Loucy (cell line): ENCODE measurements at regions not wholly inside any gene's neighbourhood (a gene's known extent, or its start where the extent isn't known, plus 50 kb on each side); places are given as distances from the start of the nearest gene placed in this dataset.

Experiments used
- H2AFZ ChIP-seq: fragments of 200-600 bp; sonication (generic); 2 replicates; pipeline ENCODE4 v1.6.0; 2016; ENCODE audit warnings: antibody characterized with exemption, mild to moderate bottlenecking, low read length, moderate library complexity
- H3F3A ChIP-seq: fragments of 200-600 bp; 2 replicates; pipeline ENCODE4 v1.6.0; 2016; ENCODE audit warnings: antibody characterized with exemption, low read depth, mild to moderate bottlenecking
- H3K27me3 ChIP-seq: fragments of 200-600 bp; sonication (generic); 2 replicates; pipeline ENCODE4 v1.6.1; 2014; ENCODE audit warnings: low read length, mild to moderate bottlenecking; ENCODE audit not compliant: insufficient read depth, poor library complexity, severe bottlenecking
- H3K36me3 ChIP-seq: fragments of 200-600 bp; sonication (generic); 2 replicates; pipeline ENCODE4 v1.6.1; 2016; ENCODE audit warnings: low read length; ENCODE audit not compliant: insufficient read depth
- H3K4me1 ChIP-seq: fragments of 200-600 bp; sonication (generic); 2 replicates; pipeline ENCODE4 v1.5.1; 2014; ENCODE audit warnings: low read length, mild to moderate bottlenecking; ENCODE audit not compliant: insufficient read depth, poor library complexity, severe bottlenecking
- H3K4me2 ChIP-seq: fragments of 200-600 bp; sonication (generic); 2 replicates; pipeline ENCODE4 v1.6.0; 2014; ENCODE audit warnings: antibody characterized with exemption, low read length, low read depth, mild to moderate bottlenecking; ENCODE audit not compliant: poor library complexity, severe bottlenecking
- H3K4me3 ChIP-seq: fragments of 200-600 bp; sonication (generic); 2 replicates; pipeline ENCODE4 v1.5.1; 2014; ENCODE audit warnings: low read length, mild to moderate bottlenecking, mixed read lengths; ENCODE audit not compliant: poor library complexity, severe bottlenecking
- H3K79me2 ChIP-seq: fragments of 200-600 bp; sonication (generic); 2 replicates; pipeline ENCODE4 v1.6.1; 2014; ENCODE audit warnings: low read length; ENCODE audit not compliant: insufficient read depth
- H3K9ac ChIP-seq: fragments of 200-600 bp; sonication (generic); 2 replicates; pipeline ENCODE4 v1.6.0; 2014; ENCODE audit warnings: mild to moderate bottlenecking, low read depth, low read length, moderate library complexity; ENCODE audit not compliant: poor library complexity, severe bottlenecking
- H3K9me2 ChIP-seq: fragments of 200-600 bp; sonication (generic); replicated peaks from 2 replicates; pipeline ENCODE4 v1.6.1; 2016; ENCODE audit warnings: low read depth, low read length, mixed read lengths
- H3K9me3 ChIP-seq: fragments of 200-600 bp; sonication (generic); 2 replicates; pipeline ENCODE4 v1.6.1; 2014; ENCODE audit warnings: mild to moderate bottlenecking, antibody characterized with exemption, low read length, low read depth; ENCODE audit not compliant: insufficient read depth
- H4K20me1 ChIP-seq: fragments of 200-600 bp; sonication (generic); 2 replicates; pipeline ENCODE4 v1.6.0; 2014; ENCODE audit warnings: antibody characterized with exemption, low read length, mild to moderate bottlenecking; ENCODE audit not compliant: insufficient read depth, poor library complexity, severe bottlenecking
- CTCF ChIP-seq: fragments of 200-600 bp; sonication (generic); conservative IDR thresholded peaks from 2 replicates; pipeline ENCODE4 v1.5.1; 2014; ENCODE audit warnings: mild to moderate bottlenecking, antibody characterized with exemption, low read length
- EZH2phosphoT487 ChIP-seq: fragments of 200-600 bp; IDR thresholded peaks from 2 replicates; pipeline ENCODE4 v1.6.1; 2018; ENCODE audit warnings: antibody characterized with exemption, mild to moderate bottlenecking, moderate library complexity, borderline replicate concordance

DNA sequence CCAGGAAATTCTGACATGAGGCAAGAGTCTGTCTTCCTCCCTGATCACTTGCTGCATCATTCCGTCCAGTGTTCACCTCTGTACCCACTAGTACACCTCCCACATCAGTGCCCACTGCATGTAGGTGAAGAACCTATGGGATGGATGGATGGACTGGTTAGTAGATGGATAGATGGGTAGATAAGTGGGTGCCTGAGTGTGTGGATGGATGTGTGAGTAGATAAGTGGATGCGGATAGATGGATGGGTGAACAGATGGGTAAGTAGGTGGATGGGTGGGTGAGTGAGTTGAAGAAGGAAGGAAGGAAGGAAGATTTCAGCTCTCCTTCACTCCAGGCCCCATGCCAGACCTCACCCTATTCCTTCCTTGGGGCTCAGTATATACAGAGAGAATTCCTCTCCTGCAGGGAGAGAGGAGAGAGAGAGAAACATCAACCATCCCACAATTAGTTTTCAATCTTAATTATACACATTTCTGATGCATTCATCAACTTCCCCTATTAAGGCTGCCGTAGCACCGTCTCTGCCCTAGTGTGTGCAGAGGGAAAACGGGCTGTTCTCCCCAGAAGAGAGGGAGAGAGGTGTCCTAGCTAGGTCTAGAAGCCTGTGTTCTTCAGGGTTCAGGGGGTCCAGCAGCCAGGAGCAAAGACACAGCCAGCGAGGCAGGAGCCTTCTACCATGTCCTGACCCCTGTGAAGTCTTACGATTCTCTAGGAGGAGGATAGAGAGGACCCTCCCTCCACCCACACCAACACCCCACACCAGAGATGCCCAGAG, 125.3 kb downstream of the BUD13 start:
- no peaks in the 10 kb centered on the region for H3K27me3 ChIP-seq
- H3K4me3 ChIP-seq: no peak overlapping the region
- no peak overlapping the region for H3K9ac ChIP-seq
- H3F3A ChIP-seq: no peaks in the 10 kb centered on the region
- H3K79me2 ChIP-seq: no peaks in the 10 kb centered on the region
- no peak overlapping the region for H2AFZ ChIP-seq
- H3K9me2 ChIP-seq: no peaks in the 10 kb centered on the region
- H3K4me1 ChIP-seq: no peaks in the 10 kb centered on the region
- H3K9me3 ChIP-seq: no peaks in the 10 kb centered on the region
- H3K4me2 ChIP-seq: no peak overlapping the region
- no peak for TF ChIP-seq CTCF
- no peak for TF ChIP-seq EZH2phosphoT487
- H3K36me3 ChIP-seq: no peaks in the 10 kb centered on the region
- no peaks in the 10 kb centered on the region for H4K20me1 ChIP-seq

DNA sequence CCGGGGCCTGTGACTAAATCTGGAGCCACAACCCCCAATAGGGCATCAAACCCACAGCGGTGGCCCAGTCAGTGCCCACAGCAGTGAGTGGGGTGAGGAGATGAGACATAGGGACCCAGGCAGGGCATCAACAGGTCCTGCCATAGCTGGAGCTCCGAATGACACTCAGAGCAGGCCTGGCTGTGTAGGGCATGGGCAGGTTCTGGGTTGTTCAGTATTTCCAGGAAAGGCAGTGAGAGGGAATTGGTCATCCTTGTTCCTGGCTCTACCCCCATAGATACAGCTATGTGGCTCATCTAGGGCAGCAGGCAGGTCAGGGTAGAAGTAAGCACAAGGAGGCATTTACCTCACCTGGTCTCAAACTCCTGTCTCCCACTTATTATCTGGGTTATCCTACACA, 126.6 kb downstream of the BUD13 start:
- Histone ChIP-seq H3K4me1 (no peaks in the 10 kb centered on the region), H3K4me2 (no peak overlapping the region), H2AFZ (no peak overlapping the region), H3K79me2 (no peaks in the 10 kb centered on the region), H3K9me3 (no peaks in the 10 kb centered on the region), H3K9ac (no peak overlapping the region), H4K20me1 (no peaks in the 10 kb centered on the region), H3F3A (no peaks in the 10 kb centered on the region), H3K4me3 (no peak overlapping the region), H3K36me3 (no peaks in the 10 kb centered on the region), H3K27me3 (no peaks in the 10 kb centered on the region), H3K9me2 (no peaks in the 10 kb centered on the region)
- TF ChIP-seq EZH2phosphoT487 (no peak), CTCF (no peak)

DNA sequence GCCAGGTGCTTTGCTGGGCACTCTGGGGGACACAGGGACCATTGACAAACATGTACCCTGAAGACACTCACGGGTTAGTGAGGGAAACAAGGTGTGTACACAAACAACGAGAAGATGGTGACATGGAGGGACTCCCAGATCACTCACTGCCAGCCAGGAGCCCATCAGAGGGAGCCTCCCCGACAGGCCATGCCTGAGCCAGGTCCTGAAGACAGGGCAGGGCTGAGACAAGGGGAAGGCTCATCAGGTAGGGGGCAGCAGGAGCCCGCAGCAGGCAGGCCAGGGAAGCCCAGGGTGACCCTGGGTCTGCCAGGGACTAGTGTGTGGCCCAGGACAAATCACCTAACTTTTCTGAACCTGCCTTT, 127.9 kb downstream of the BUD13 start:
- Histone ChIP-seq H3F3A (no peaks in the 10 kb centered on the region), H3K4me1 (no peaks in the 10 kb centered on the region), H2AFZ (no peak overlapping the region), H3K27me3 (no peaks in the 10 kb centered on the region), H4K20me1 (no peaks in the 10 kb centered on the region), H3K79me2 (no peaks in the 10 kb centered on the region), H3K4me3 (no peak overlapping the region), H3K9me2 (no peaks in the 10 kb centered on the region), H3K36me3 (no peaks in the 10 kb centered on the region), H3K9ac (no peak overlapping the region), H3K9me3 (no peaks in the 10 kb centered on the region), H3K4me2 (no peak overlapping the region)
- no peak for TF ChIP-seq CTCF
- TF ChIP-seq EZH2phosphoT487: no peak
